Left cardiac atrium (tissue), 4 donors: ENCODE measurements at regions not wholly inside any gene's neighbourhood (a gene's known extent, or its start where the extent isn't known, plus 50 kb on each side); places are given as distances from the start of the nearest gene placed in this dataset.

Experiments
- ATAC-seq, 2 donors: fragments of 200-7000 bp; cut with Tn5 transposase; one replicate each; pipeline ENCODE4 v1.9.1; 2020; ENCODE audit warnings: mild to moderate bottlenecking in 2 of 2, moderate library complexity in 2 of 2
- DNase-seq: peaks from one replicate; pipeline ENCODE4 v3.0.0-alpha.2; 2020
- intact Hi-C, 2 donors: fragments of 100-400 bp; cut with DNase I; formaldehyde crosslinking; loops; one replicate each; pipeline versions ENCODE4 v1.14.1 to v1.15.1; 2022 to 2023
- donor health status: DM: no; HTN: yes; CAD: no.
- donor health status: DM: no; HTN: yes; CAD: no; lungs with severe emphysema.
- donor health status: DM: yes; HTN: yes; CAD: no.
- donor health status: Dilated cardiomyopathy.

DNA sequence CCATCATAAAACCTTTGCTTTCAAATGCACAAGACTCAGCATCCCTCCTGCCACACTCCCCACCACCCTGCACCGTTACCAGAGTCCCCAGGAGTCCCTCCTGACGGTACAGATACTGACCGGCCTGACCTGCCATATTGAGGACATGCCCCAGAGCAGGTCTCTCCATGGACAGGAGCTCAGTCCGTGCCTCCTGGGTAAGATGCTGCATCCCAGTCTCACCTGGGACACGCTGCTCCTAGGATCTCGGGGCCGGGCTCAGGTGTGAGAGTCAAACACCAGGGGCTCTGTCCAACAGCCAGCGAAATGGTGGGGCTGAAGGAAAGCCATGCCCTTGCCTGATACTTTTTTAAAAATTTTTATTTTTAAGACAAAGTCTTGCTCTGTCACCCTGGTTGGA, 328.3 kb downstream of the SHANK2 start:
- intact Hi-C loops: no loop called here
- DNase-seq (no peak), ATAC-seq (no peak)

DNA sequence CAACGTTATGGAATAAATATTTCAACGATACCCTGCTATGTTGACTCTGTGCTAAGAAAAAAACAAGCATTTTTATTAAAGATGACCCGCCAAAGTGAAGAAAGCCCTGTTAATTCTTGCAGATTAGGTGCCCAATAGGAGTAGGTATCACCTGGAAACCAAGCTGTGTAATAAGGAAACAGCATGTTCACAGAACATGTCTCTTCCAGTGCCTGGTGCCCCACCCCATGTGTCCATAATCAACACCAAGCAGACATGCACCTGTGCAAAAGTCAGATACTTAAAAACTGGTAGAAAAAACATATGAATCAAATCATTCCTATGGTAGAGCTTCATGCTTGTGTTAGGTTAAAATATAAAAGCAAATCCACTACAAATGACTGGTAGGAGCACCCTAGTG, 327.1 kb downstream of the SHANK2 start:
- intact Hi-C loops: no loop called here
- no peak for ATAC-seq
- DNase-seq: no peak

DNA sequence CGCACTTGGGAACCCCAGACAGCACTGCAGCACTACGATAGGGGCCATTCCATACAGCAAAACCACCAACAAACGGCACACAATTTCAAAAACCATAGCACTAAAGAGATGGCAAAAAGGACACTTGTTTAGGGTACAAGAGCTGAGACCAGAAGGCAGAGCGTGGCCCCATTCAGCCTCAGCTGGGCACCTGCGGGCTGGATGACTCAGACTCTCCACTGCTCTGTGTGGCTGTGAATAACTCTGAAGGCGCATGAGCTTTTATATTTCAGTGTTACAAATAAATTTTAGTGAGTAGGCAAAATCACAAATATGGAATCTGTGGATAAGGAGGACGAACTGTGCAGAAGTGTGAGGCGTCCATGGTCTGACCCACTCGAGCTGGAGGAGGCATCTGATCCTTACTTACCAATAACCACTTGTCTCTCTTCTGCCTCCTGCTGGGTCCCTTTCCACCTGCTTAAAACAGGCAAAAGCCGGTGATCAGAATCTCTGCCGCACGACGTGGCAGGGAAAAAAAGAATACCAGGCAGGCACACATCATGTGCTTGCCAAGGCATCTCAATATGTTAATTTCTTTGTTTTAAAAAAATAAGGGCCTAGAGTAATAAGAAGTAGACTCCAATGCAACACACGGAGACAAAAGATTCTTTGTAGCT, 325.7 kb downstream of the SHANK2 start:
- DNase-seq (no peak), ATAC-seq (no peak)
- intact Hi-C loops: no loop called here

DNA sequence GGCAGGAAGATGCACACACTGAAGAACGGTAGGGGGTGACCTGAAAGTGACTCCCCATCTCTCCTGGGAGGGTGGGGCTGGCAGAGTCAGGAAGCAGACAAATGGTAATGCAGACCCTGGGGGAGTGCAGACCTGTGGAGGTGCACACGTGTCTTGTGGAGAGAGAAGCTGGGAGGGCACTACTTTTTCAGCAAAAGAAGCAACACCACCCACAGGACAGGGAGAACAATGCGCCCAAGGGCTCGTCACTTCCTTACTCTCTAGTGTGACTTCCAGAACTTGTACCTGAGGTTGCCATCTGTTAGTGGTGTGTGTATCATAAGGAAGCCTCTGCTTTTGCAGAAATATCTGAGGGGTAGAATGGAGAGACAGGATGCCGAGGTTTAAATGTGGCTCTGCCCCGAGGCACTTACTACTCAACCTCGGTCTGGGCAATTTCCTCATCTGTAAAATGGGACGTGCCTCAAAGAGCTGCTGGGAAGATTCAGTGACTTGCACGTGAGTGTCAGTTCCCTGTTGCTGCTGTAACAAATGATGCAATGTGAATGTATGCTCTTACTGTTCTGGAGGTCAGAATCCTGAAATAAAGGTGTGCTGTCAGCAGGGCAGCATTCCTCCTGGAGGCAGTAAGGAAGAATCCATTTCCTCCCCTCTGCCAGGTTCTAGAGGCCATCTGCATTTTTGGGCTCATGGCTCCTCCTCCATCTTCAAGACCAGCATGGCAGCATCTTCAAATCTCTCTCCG, 323.4 kb downstream of the SHANK2 start:
- DNase-seq: no peak
- no peak for ATAC-seq
- intact Hi-C loops: no loop called here

DNA sequence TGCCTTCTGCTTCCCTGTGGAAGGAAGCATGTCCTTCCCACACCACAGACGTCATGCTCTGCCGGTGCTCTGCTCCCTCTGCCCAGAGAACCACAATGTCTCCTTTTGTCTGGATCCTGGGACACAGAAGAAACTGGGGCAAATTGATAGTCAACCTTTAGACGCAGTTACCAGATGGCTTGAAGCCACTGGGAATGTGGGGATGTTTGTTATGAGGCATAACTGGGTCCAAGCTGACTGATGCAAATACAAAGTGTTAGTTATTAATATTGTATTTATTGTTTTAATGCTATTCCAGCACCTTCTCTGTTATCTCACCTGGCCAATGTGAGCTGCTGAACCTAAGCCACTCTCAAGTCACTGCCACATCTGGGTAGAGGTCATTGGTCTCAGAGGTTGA, 322.2 kb downstream of the SHANK2 start:
- no peak for ATAC-seq
- intact Hi-C loops: no loop called here

DNA sequence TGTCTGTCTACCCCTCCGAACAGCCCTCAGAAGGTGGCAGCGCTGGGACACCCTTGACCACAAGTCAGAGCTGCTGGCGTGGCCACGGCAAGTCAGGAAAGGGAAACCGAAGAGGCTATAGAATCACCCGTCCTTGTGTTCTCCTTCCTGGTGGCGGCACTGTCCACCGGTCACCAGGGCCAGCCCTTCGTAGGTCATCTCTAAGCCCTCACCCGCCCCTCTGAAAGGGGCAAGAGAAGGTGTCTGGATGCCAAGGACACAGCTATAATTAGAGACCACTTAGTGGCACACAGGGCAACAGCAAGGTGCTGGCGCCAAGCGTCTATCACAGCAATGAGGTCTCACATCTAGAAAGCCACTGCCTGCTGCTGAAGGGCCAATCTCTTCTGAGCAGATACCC, 320.9 kb downstream of the SHANK2 start:
- no peak for DNase-seq
- no peak for ATAC-seq
- intact Hi-C loops: no loop called here

More for the DNA sequence above, 322.2 kb downstream of the SHANK2 start:
- no peak for DNase-seq

DNA sequence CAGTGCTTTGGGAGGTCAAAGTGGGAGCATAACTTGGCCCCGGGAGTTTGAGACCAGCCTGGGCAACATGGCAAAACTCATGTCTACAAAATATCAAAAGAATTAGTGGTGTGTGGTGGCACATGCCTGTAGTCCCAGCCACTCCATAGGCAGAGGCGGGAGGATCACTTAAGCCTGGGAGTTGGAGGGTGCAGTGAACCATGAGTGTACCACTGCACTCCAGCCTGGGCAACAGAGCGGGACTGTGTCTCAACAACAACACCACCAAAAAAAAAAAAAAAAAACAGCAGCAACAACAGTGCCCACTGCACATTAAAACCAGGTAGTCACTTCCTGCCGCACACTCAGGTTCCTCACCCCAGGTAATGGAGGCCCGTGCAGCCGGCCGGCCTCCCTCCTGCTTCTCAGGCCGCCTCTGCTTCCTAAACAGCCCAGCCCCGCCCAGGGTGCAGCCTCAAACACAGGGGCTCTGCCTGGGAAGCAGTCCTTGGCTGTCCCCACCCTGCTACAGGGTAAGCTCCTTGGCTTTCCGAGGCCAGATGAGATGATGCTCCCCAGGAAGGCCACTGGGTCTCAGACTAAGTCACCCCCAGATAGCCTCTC, 318.3 kb downstream of the SHANK2 start:
- intact Hi-C loops: no loop called here
- no peak for DNase-seq
- ATAC-seq: no peak

DNA sequence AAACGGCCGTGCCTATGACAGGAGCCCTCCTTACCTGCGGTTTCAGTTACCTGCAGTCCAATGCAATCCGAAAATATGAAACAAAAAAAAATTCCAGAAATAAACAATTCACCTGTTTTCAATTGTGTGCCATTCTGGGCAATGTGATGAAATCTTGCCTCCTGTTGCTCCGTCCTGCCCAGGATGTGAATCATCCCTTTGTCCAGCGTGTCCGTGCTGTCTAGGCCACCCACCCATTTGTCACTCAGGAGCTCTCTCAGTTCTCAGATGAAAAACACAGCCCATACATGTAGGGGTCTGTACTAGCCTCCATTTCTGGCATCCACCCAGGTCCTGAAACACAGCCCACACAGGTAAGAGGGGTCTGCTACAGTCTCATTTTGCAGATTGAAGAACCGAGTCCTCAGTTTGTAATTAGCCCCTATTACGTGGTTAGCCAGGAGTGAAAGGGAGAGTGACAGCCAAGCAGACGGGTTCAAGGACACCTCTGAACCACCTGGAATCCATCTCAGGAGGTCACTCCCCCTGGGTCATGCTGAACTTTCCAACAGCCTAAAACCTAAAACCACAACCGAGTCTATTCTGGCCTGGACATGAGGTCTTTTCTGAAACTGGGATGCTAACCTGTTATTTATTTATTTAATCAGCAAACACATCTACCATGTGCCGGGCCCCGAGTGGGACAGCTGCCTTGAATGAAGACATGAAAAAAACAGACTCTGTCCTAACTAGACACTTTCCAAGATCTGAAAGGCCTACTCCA, 317.2 kb downstream of the SHANK2 start:
- ATAC-seq (no peak), DNase-seq (no peak)
- intact Hi-C loops: no loop called here

DNA sequence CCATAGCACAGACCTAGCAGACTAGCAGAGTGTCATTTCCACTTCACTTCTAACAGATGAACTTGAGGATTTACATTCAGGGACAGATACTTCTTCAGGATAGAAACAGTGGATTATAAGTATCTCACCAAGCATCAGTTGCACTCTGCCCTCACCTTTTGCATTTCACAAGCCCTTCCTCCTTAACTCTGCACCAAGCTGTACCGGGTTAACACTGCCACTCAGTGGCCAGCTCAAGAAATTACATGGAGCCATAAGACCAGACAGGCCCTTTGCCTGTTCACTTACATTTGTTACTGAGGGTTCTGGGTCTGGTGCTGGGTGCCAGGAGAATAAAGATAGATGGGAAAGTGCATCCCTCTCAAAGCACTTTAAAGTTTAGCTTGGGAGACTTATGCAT, 309.8 kb downstream of the SHANK2 start:
- no peak for DNase-seq

DNA sequence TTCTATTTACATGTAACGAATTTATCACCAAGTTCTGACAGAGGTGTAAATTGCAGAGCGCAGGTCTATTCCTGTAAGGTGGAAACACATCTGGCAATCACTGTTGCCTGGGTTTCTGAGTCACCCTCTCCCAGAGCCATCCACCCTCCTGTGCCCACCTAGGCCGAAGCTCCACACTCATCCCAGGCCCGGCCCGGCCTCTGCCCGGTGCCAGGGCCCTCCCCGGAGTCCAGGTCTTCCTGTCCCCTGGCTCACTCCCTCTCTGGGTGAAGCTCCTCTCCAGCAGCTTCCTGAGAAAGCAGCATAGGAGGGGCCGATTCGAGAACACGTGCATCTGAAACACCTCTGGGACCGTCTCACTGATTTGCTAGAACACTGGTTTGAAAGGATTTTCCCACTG, 308.2 kb downstream of the SHANK2 start:
- ATAC-seq (no peak), DNase-seq (no peak)
- intact Hi-C loops: no loop called here

More for the DNA sequence above, 309.8 kb downstream of the SHANK2 start:
- ATAC-seq: no peak
- intact Hi-C loops: no loop called here

DNA sequence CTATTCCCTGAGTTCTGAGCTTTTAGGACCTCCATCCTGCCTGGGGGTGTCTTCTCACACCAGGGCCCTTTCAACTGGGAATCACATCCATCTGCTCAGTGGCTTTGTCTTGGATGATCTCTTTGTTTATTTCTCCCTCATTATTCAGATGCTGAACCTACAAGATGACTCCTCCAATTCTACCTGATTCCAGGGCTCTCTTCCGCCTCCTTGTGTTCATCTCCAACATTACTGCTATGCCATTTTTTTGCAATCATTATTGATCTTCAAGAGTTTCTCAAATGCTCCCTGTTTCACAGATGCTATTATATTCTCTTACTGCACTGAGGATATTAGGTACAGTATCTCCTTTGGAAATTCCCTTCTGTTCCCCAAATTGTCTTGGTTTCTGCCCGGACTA, 307.7 kb downstream of the SHANK2 start:
- no peak for ATAC-seq
- intact Hi-C loops: no loop called here
- no peak for DNase-seq

DNA sequence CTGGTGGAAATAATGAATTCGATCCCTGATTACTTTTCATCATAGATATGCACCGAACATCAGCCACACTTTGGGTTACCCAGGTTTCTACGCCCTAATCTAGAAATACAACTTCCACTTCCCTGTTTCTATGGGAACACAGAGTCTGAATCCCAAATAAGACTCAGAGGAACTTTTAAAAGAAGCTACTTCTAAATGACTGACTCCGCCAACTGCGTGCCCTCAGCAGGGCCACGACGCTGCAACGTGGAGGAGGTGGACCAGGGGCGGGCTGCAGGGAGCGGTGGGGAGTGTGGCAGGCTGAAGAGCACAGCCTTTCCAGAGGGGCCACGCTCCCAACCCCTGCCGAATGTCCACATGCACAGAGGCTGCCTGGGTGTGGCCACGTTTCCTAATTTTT, 304.0 kb downstream of the SHANK2 start:
- intact Hi-C loops: no loop called here
- no peak for ATAC-seq
- no peak for DNase-seq

DNA sequence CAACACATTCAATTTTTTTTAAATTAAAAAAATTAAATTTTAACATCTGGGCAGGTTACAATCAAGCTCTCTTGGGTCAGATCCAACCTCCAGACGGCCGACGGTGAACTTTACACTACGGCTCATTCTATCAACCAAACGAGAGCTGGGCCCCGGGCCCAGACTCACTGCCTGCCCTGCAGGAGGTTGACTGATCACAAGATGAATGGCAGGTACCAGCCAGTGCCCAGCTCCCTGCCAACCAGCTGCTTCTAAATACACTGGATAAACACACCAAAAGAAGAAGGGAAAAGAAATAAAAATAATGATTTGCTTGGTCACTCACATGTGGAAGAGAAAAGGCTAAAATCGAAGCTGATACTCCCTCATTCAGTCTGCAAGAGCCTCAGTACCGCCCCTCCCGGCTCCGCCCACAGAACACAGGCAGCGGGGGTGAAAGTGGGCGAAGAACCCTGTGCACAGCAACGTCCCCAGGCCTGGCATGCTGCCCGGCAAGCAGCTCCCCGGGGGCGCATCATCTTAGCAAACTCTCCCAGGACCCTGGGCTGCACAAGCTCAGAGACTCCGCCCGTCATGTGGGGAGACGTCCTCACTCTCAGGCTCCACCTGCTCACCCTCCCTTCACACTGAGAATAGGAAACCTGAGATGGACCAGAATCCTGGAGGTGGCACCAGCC, 303.4 kb downstream of the SHANK2 start:
- DNase-seq: no peak
- intact Hi-C loops: no loop called here

DNA sequence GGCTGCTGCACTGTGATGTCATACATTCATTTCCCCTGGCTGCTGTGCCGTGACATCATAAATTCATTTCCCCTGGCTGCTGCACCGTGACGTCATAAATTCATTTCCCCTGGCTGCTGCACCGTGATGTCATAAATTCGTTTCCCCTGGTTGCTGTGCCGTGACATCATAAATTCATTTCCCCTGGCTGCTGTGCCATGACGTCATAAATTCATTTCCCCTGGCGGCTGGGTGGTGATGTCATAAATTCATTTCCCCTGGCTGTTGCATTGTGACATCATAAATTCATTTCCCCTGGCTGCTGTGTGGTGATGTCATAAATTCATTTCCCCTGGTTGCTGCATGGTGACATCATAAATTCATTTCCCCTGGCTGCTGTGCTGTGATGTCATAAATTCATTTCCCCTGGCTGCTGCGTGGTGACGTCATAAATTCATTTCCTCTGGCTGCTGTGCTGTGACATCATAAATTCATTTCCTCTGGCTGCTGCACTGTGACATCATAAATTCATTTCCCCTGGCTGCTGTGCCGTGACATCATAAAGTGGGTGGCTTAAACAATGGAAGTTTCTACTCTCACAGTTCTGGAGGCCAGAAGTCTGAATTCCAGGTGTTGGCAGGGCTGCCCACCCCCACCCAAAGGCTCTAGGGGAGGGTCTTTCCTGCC, 301.1 kb downstream of the SHANK2 start:
- DNase-seq (no peak), ATAC-seq (no peak)
- intact Hi-C loops: no loop called here

More for the DNA sequence above, 303.4 kb downstream of the SHANK2 start:
- peak in 1 of 2 donors; percentile 51 for ATAC-seq

DNA sequence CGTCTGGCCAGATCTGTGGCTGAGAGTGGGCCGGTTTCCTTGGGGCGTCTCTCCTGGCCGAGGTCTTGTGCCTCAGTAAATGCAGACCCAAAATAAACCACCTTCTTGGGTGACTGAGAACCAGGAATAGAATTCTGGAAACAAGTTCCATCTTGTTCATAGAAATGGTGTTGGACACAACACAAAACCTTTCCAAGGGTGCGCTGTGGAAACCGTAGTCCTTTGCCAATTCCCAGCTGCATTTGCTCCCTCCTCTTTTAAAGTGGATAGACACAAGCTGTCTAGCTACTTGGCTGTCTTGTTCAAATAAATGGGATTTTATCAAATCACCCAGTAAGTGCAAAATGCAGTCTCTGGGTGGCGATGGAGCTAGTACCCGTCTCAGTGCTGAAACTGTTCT, 300.2 kb downstream of the SHANK2 start:
- intact Hi-C loops: no loop called here
- ATAC-seq: no peak

DNA sequence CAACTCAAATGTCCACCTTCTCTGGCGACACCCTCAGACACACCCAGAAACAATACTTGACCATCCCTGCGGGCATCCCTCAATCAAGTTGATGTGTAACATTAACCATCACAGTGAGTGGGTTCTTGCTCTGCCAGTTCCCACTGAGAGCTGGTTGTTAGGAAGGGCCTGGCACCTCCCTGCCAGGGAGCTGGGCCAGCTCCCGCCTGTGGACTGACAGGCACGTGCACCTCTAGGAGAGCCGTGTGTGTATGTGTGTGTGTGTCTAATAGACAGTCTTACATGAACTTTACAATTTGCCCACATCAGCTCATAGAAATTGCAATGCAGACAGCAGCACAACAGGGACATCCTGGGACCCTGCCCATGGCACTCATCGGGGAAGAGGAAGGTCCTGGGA, 298.7 kb downstream of the SHANK2 start:
- intact Hi-C loops: no loop called here
- DNase-seq: no peak
- ATAC-seq: no peak

More for the DNA sequence above, 300.2 kb downstream of the SHANK2 start:
- no peak for DNase-seq

DNA sequence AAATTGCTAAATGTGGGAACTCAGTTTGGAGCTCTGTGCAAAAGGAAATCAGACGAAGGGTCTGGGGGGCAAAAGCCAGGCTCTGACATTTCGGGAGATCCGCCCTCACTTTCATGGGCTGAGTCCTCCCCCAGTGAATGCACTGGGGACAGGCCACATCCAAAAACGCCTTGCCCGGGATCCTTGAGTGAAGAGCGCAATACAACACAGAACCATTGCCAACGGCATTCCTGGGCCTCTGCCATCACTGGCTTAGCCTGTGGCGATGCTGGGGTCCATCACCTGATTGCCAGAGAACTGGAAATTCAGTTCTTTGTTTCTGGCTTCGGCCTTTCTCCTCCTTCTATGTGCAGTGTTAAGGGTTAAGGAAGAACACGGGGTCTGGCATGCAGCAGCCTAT, 297.9 kb downstream of the SHANK2 start:
- no peak for DNase-seq
- intact Hi-C loops: no loop called here
- ATAC-seq: no peak
